ENCODE measurements at regions not wholly inside any gene's neighbourhood (a gene's known extent, or its start where the extent isn't known, plus 50 kb on each side); places are given as distances from the start of the nearest gene placed in this dataset.

DNA sequence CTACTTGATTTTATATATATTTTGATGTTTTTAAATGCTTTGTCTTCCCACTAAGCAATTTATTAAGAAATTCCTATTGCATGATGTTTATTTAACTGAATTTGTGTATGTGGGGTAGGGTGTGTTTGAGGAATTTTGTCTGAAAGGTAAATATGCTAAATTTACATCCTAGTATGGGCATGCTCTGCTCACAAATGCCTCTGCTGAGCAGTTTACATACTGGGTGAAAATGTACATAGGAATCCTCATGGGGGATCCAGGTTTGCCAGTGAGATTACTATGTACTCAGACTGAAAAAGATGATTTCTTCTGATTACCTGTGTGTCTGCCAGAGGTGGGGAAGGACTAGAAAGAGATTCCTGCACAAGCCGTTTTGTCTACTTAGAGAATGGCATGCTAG lies 126.6 kb downstream of the DISP1 start:
- intact Hi-C loops (cut with micrococcal nuclease), result no loop called here
- CTCF ChIA-PET, result no interaction called here
- no peaks in the 10 kb centered on the region for H3K36me3 ChIP-seq (ENCODE audit: control insufficient read depth in 1 of 2, insufficient read depth in 2 of 2, low read length in 2 of 2)
- ATAC-seq (no peak), DNase-seq (ENCODE audit: low read depth, low spot score) (no peak)
- H3K9ac ChIP-seq (ENCODE audit: low read length), result no peak overlapping the region
- RAD21 ChIA-PET (ENCODE audit: low non-redundant PET in 1 of 2, low total read pairs in 2 of 2, uncharacterized antibody in 2 of 2, unreplicated experiment in 2 of 2), result no interaction called here
- H4K20me1 ChIP-seq (ENCODE audit: insufficient read depth), result no peaks in the 10 kb centered on the region
- H3K4me1 ChIP-seq (ENCODE audit: control insufficient read depth in 1 of 2, insufficient read depth in 2 of 2, low read length in 2 of 2), result no peaks in the 10 kb centered on the region
- no TSS peak for BruUV-seq (replicated peaks)
- H3K27ac ChIP-seq (ENCODE audit: low read depth, low read length), result no peak overlapping the region
- TF ChIP-seq CEBPB (IDR thresholded peaks at IDR 0.05; ENCODE audit: low read depth), result no peak
- H3K9me3 ChIP-seq (ENCODE audit: control insufficient read depth in 1 of 2, insufficient read depth in 1 of 2, low read depth in 1 of 2, low read length in 2 of 2), result no peaks in the 10 kb centered on the region
- H3K4me2 ChIP-seq (ENCODE audit: low read length), result no peak overlapping the region
- no peak overlapping the region for H3K4me3 ChIP-seq (replicated peaks in 1 of 2; ENCODE audit: low read depth in 1 of 2, low read length in 2 of 2)
- H3K9me2 ChIP-seq (ENCODE audit: insufficient read depth), result no peaks in the 10 kb centered on the region
- no peak overlapping the region for H2AFZ ChIP-seq (ENCODE audit: low read depth, low read length, poor library complexity, severe bottlenecking)
- no peaks in the 10 kb centered on the region for H3K27me3 ChIP-seq (ENCODE audit: insufficient read depth, low read length)
- H3K79me2 ChIP-seq (ENCODE audit: insufficient read depth, low read length), result no peaks in the 10 kb centered on the region
- POLR2A ChIA-PET, result no interaction called here

DNA sequence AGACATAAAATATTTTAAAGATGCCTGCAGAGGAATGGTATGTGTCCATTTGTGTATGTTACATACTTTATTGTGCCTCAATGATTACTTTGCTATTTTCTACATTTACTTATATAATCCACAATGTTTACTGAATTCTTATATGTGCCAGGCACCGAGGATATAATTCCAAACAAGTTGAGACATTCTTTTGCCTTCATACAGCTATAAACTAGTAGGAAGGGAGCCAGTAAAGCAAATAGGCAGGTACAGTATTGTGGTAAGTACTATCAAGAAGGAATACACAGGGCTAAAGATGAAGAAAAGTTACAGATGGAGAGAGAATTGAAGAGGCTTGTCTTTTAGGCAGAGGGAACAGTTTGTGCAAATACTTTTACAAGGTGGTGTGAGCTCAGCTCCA lies 131.6 kb downstream of the DISP1 start:
- Histone ChIP-seq H3K27me3 (ENCODE audit: insufficient read depth, low read length) (no peaks in the 10 kb centered on the region), H3K9me2 (ENCODE audit: insufficient read depth) (no peaks in the 10 kb centered on the region), H3K27ac (ENCODE audit: low read depth, low read length) (no peak overlapping the region), H3K4me3 (replicated peaks in 1 of 2; ENCODE audit: low read depth in 1 of 2, low read length in 2 of 2) (no peak overlapping the region), H3K36me3 (ENCODE audit: control insufficient read depth in 1 of 2, insufficient read depth in 2 of 2, low read length in 2 of 2) (no peaks in the 10 kb centered on the region), H2AFZ (ENCODE audit: low read depth, low read length, poor library complexity, severe bottlenecking) (no peak overlapping the region), H3K4me2 (ENCODE audit: low read length) (no peak overlapping the region), H3K4me1 (ENCODE audit: control insufficient read depth in 1 of 2, insufficient read depth in 2 of 2, low read length in 2 of 2) (no peaks in the 10 kb centered on the region), H4K20me1 (ENCODE audit: insufficient read depth) (no peaks in the 10 kb centered on the region), H3K9ac (ENCODE audit: low read length) (no peak overlapping the region), H3K9me3 (ENCODE audit: control insufficient read depth in 1 of 2, insufficient read depth in 1 of 2, low read depth in 1 of 2, low read length in 2 of 2) (no peaks in the 10 kb centered on the region), H3K79me2 (ENCODE audit: insufficient read depth, low read length) (no peaks in the 10 kb centered on the region)
- TF ChIP-seq POLR2A (IDR thresholded peaks at IDR 0.05; ENCODE audit: borderline replicate concordance, extremely low read depth, insufficient read depth, insufficient read length), result no peak
- no peak for TF ChIP-seq CBX3 (IDR thresholded peaks at IDR 0.05; ENCODE audit: low read depth)
- TF ChIP-seq ZNF274 (IDR thresholded peaks at IDR 0.05; ENCODE audit: low read depth, low read length), result no peak
- TF ChIP-seq, protein P1, sequence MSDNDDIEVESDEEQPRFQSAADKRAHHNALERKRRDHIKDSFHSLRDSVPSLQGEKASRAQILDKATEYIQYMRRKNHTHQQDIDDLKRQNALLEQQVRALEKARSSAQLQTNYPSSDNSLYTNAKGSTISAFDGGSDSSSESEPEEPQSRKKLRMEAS (IDR thresholded peaks at IDR 0.05), result no peak
- TF ChIP-seq YY1 (IDR thresholded peaks at IDR 0.05; ENCODE audit: extremely low read depth, insufficient replicate concordance, low read depth, low read length), result no peak
- no peak for TF ChIP-seq POLR2AphosphoS5 (IDR thresholded peaks at IDR 0.05; ENCODE audit: low read depth, low read length)
- no peak for TF ChIP-seq EZH2phosphoT487 (IDR thresholded peaks at IDR 0.05; ENCODE audit: borderline replicate concordance)
- TF ChIP-seq TCF7L2 (IDR thresholded peaks at IDR 0.05; ENCODE audit: borderline replicate concordance, extremely low read depth, insufficient read depth, insufficient read length), result no peak
- TF ChIP-seq, protein P2, sequence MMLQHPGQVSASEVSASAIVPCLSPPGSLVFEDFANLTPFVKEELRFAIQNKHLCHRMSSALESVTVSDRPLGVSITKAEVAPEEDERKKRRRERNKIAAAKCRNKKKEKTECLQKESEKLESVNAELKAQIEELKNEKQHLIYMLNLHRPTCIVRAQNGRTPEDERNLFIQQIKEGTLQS (IDR thresholded peaks at IDR 0.05), result no peak
- no peak for TF ChIP-seq SIN3A (IDR thresholded peaks at IDR 0.05; ENCODE audit: low read depth)
- no peak for TF ChIP-seq EZH2 (IDR thresholded peaks at IDR 0.05)
- no peak for TF ChIP-seq FOSL1 (IDR thresholded peaks at IDR 0.05; ENCODE audit: low read depth)
- TF ChIP-seq, protein P3, sequence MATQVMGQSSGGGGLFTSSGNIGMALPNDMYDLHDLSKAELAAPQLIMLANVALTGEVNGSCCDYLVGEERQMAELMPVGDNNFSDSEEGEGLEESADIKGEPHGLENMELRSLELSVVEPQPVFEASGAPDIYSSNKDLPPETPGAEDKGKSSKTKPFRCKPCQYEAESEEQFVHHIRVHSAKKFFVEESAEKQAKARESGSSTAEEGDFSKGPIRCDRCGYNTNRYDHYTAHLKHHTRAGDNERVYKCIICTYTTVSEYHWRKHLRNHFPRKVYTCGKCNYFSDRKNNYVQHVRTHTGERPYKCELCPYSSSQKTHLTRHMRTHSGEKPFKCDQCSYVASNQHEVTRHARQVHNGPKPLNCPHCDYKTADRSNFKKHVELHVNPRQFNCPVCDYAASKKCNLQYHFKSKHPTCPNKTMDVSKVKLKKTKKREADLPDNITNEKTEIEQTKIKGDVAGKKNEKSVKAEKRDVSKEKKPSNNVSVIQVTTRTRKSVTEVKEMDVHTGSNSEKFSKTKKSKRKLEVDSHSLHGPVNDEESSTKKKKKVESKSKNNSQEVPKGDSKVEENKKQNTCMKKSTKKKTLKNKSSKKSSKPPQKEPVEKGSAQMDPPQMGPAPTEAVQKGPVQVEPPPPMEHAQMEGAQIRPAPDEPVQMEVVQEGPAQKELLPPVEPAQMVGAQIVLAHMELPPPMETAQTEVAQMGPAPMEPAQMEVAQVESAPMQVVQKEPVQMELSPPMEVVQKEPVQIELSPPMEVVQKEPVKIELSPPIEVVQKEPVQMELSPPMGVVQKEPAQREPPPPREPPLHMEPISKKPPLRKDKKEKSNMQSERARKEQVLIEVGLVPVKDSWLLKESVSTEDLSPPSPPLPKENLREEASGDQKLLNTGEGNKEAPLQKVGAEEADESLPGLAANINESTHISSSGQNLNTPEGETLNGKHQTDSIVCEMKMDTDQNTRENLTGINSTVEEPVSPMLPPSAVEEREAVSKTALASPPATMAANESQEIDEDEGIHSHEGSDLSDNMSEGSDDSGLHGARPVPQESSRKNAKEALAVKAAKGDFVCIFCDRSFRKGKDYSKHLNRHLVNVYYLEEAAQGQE (IDR thresholded peaks at IDR 0.05; ENCODE audit: low read depth), result no peak
- no peak for TF ChIP-seq ZFX (IDR thresholded peaks at IDR 0.05)
- TF ChIP-seq, protein P4, sequence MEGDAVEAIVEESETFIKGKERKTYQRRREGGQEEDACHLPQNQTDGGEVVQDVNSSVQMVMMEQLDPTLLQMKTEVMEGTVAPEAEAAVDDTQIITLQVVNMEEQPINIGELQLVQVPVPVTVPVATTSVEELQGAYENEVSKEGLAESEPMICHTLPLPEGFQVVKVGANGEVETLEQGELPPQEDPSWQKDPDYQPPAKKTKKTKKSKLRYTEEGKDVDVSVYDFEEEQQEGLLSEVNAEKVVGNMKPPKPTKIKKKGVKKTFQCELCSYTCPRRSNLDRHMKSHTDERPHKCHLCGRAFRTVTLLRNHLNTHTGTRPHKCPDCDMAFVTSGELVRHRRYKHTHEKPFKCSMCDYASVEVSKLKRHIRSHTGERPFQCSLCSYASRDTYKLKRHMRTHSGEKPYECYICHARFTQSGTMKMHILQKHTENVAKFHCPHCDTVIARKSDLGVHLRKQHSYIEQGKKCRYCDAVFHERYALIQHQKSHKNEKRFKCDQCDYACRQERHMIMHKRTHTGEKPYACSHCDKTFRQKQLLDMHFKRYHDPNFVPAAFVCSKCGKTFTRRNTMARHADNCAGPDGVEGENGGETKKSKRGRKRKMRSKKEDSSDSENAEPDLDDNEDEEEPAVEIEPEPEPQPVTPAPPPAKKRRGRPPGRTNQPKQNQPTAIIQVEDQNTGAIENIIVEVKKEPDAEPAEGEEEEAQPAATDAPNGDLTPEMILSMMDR (IDR thresholded peaks at IDR 0.05 in 2 of 3, conservative IDR thresholded peaks at IDR 0.05 in 1 of 3; ENCODE audit: borderline replicate concordance in 1 of 3, insufficient read depth in 1 of 3, low read depth in 2 of 3, low read length in 2 of 3), result no peak
- TF ChIP-seq JUND (IDR thresholded peaks at IDR 0.05), result no peak
- TF ChIP-seq ELF1 (IDR thresholded peaks at IDR 0.05; ENCODE audit: borderline replicate concordance, low read depth), result no peak
- intact Hi-C loops (cut with micrococcal nuclease), result no loop called here
- ChIA-PET RAD21 (ENCODE audit: low non-redundant PET in 1 of 2, low total read pairs in 2 of 2, uncharacterized antibody in 2 of 2, unreplicated experiment in 2 of 2) (no interaction called here), CTCF (no interaction called here), POLR2A (no interaction called here)
- no peak for ATAC-seq
- no TSS peak for BruUV-seq (replicated peaks)
- no peak for DNase-seq (ENCODE audit: low read depth, low spot score)
